SK-N-MC (cell line): ENCODE measurements at regions not wholly inside any gene's neighbourhood (a gene's known extent, or its start where the extent isn't known, plus 50 kb on each side); places are given as distances from the start of the nearest gene placed in this dataset.

Experiments used
- DNase-seq: peaks from one replicate; pipeline ENCODE4 v3.0.0-alpha.2; 2011; ENCODE audit warnings: low read depth, low spot score
- H3K27ac ChIP-seq: fragments of 200-600 bp; sonication (generic); 2 replicates; pipeline ENCODE4 v1.5.1; 2016; ENCODE audit warnings: mixed run types
- H3K36me3 ChIP-seq: fragments of 200-600 bp; sonication (generic); 2 replicates; pipeline ENCODE4 v1.6.1; 2017; ENCODE audit warnings: antibody characterized with exemption, low read length, mixed read lengths; ENCODE audit not compliant: insufficient read depth
- H3K4me3 ChIP-seq: fragments of 200-600 bp; sonication (generic); 2 replicates; pipeline ENCODE4 v1.5.1; 2016
- H3K9ac ChIP-seq: fragments of 200-600 bp; sonication (generic); 2 replicates; pipeline ENCODE4 v1.8.0; 2017; ENCODE audit warnings: mixed run types, mixed read lengths; ENCODE audit not compliant: insufficient read length
- H3K9me3 ChIP-seq: fragments of 200-600 bp; sonication (generic); 2 replicates; pipeline ENCODE4 v1.6.1; 2017; ENCODE audit warnings: low read depth, mild to moderate bottlenecking, antibody characterized with exemption, low read length, moderate library complexity, mixed read lengths
- EZH2 ChIP-seq: fragments of 200-600 bp; sonication (generic); IDR thresholded peaks from one replicate; pipeline ENCODE4 v1.6.1; 2017; ENCODE audit warnings: antibody characterized with exemption
- FOXP2 ChIP-seq: optimal IDR thresholded peaks from 2 replicates; pipeline ENCODE3; 2011; ENCODE audit warnings: mild to moderate bottlenecking, moderate library complexity; ENCODE audit not compliant: insufficient read depth; ENCODE audit errors: extremely low read length, control extremely low read depth
- POLR2AphosphoS5 ChIP-seq: IDR thresholded peaks from 2 replicates; pipeline ENCODE4 v1.6.1; 2012; ENCODE audit warnings: mild to moderate bottlenecking, low read depth, low read length, borderline replicate concordance

GRCh38 chr6:132902901-132903300 lies 88.5 kb downstream of the RPS12 start:
- TF ChIP-seq EZH2 (no peak), FOXP2 (no peak), POLR2AphosphoS5 (no peak)

DNA sequence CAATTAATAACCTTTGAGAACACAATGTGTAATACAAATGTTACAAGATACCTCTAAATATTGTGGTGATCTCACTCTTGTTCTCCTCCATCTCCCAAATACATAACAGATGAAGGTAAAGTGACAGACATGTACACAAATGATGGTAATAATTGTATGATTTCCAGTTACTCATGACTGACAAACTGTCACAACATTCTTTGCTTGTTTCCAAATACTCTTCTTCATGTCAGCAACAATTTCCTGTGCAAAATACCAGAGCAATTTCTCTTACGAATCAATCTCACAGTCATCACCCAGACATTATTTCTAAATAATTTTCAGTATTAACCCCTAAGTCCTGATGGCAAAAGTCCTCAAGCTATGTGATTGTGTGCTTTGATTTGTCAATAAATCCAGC lies 92.9 kb downstream of the RPS12 start:
- Histone ChIP-seq H3K9me3 (no peaks in the 10 kb centered on the region), H3K27ac (no peak overlapping the region), H3K9ac (no peak overlapping the region), H3K36me3 (no peaks in the 10 kb centered on the region), H3K4me3 (no peak overlapping the region)
- TF ChIP-seq FOXP2 (no peak), POLR2AphosphoS5 (no peak), EZH2 (no peak)
- DNase-seq, result no peak

More at GRCh38 chr6:132902901-132903300, 88.5 kb downstream of the RPS12 start:
- no peak for DNase-seq
- Histone ChIP-seq H3K27ac (no peak overlapping the region), H3K9ac (no peak overlapping the region), H3K4me3 (no peak overlapping the region), H3K9me3 (no peaks in the 10 kb centered on the region), H3K36me3 (no peaks in the 10 kb centered on the region)

DNA sequence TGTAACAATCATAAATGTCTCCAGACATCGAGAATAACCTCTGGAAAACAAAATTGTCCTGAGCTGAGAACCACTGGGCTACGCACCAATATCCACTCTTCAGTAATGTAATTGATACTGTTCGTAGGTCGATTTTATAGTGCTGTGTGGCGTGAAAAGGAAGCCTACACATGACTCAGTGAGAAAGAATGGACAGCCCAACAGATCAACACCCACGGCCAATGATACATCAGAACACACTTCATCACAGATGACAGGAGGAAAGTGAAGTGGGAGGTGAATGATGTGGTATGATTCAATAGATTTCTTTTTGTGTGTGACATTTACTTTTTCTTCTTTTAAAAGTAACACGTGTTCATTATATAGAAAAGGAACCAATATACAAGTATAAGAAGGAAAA lies 93.5 kb downstream of the RPS12 start:
- Histone ChIP-seq H3K9me3 (no peaks in the 10 kb centered on the region), H3K36me3 (no peaks in the 10 kb centered on the region), H3K4me3 (no peak overlapping the region), H3K27ac (no peak overlapping the region), H3K9ac (no peak overlapping the region)
- no peak for DNase-seq
- TF ChIP-seq POLR2AphosphoS5 (no peak), FOXP2 (no peak), EZH2 (no peak)

DNA sequence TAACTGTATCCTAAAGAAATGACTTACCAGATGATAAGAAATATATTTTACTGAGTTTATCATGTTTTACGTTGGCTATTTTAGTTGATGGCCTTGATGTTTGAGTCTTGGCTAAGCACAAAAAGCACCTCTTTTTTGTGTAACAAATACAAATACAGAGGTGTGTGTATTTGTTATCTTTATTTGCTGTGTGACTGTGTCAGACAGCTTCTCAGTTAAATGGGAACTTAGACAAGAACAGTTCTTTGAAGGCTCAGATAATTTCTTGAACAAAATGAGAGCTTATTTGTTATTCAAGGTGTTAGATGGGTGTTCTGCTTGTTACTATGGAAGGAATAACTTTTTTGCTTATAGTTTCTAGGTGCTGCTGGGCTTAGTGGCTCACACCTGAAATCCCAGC lies 95.4 kb downstream of the RPS12 start:
- TF ChIP-seq POLR2AphosphoS5 (no peak), EZH2 (no peak)
- no peaks in the 10 kb centered on the region for H3K36me3 ChIP-seq
- no peak overlapping the region for H3K4me3 ChIP-seq
- H3K9me3 ChIP-seq, result no peaks in the 10 kb centered on the region
- no peak for DNase-seq
- H3K9ac ChIP-seq, result no peak overlapping the region
- H3K27ac ChIP-seq, result no peak overlapping the region

DNA sequence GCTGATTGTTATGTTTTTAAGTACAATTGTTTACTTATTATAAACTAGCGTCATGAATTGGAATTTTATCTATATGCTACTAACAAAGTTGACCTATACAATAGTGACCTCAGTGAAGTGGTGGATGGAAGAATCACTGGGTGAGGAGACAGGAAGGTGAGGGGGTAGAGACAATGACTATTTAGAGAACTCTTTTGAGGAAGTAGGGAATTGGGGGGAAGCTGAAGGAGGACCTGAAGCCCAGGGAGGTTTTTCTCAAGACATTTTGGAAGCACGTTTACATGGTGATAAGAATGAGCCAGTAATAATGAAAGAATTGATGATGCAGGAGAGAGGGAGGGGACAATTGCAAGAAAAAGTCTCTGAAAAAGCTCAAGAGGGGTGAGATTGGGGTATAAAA lies 96.4 kb downstream of the RPS12 start:
- no peak overlapping the region for H3K27ac ChIP-seq
- DNase-seq, result no peak
- H3K4me3 ChIP-seq, result no peak overlapping the region
- H3K9ac ChIP-seq, result no peak overlapping the region
- H3K36me3 ChIP-seq, result no peaks in the 10 kb centered on the region
- no peaks in the 10 kb centered on the region for H3K9me3 ChIP-seq
- TF ChIP-seq FOXP2 (no peak), EZH2 (no peak), POLR2AphosphoS5 (no peak)

DNA sequence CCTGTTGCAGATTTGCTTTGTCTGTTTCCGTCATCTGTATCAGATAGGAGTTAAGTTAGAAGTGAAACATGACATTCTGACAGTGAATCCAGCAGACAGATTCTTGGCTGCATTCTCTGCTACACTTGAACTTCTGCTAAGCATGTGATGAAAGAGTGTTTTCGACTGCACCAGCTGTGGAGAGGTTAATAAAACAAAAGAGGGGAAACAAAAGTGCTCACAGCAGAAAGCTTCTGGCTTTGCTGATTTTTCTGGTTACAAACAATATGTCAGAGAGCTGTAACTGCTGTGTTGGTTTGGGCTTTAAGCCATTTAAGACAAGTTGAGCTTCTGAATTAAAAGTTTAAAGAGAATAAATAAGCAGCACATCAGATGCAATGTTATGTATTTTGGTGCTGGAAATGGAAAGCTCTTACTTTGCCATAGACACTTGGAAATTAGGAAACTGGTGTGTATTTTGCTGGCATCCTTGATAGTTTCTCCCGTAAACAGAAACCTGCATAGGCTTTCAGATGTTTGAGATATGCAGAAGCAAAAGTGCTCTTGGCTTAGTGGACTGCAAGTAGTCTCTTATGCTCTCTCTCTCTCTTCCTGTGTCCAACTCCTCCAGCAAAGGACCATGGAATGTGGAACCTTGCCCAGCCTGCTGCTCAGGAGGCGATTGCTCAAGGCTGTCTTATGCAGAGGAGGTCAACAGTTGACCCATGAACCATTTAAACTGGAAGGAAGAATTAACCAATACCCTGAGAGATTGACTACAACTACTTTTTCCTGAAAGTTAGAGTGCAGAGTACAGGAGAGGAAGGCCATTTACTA lies 104.9 kb downstream of the RPS12 start:
- DNase-seq, result no peak
- H3K9ac ChIP-seq, result no peak overlapping the region
- H3K27ac ChIP-seq, result no peak overlapping the region
- no peaks in the 10 kb centered on the region for H3K9me3 ChIP-seq
- TF ChIP-seq EZH2 (no peak), POLR2AphosphoS5 (no peak), FOXP2 (no peak)
- no peak overlapping the region for H3K4me3 ChIP-seq
- no peaks in the 10 kb centered on the region for H3K36me3 ChIP-seq

GRCh38 chr6:132927713-132928112 lies 113.3 kb downstream of the RPS12 start:
- TF ChIP-seq EZH2 (no peak), FOXP2 (no peak), POLR2AphosphoS5 (no peak)
- H3K9ac ChIP-seq, result no peak overlapping the region
- no peak for DNase-seq

DNA sequence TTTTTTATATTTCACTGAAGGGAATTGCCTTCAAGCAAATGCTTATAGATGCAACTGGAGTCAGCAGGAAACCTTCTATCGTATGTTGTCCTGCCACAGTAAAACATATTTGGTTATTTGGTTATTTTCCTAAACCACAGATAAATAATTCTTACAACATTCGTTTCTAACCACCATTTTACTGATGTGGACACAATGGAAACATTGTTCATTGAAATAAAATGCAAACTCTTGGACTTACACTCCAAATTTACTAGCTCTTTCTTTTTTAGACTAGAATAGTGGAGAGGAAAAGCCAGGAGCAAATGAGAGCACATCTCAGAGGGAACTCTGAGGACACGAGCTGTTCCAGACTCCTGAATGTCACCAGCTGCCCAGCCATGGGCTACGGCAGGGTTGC lies 114.8 kb downstream of the RPS12 start:
- H3K27ac ChIP-seq, result no peak overlapping the region
- H3K9ac ChIP-seq, result no peak overlapping the region
- no peak for DNase-seq
- H3K4me3 ChIP-seq, result no peak overlapping the region
- TF ChIP-seq EZH2 (no peak), POLR2AphosphoS5 (no peak), FOXP2 (no peak)
- H3K36me3 ChIP-seq, result no peaks in the 10 kb centered on the region
- no peaks in the 10 kb centered on the region for H3K9me3 ChIP-seq

More at GRCh38 chr6:132927713-132928112, 113.3 kb downstream of the RPS12 start:
- Histone ChIP-seq H3K27ac (no peak overlapping the region), H3K4me3 (no peak overlapping the region), H3K9me3 (no peaks in the 10 kb centered on the region), H3K36me3 (no peaks in the 10 kb centered on the region)

DNA sequence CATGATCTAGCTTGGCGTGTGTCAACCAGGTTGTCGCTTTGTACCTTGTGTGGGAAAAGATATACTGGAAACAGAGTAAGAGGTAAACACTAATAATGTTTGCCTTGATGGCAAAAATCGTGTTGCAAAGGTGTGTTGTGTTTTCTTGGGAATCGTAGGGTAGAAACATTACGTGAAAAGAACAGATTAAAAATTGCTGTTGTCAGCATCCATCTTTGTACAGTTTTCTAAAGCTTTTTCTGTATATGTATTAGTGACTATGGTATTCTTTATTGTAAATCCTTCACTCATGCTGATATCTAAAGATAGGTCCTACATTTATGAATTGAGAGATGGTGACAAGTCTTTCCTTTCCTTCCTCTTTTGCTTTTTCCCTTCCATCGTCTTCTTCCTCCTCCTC lies 116.9 kb downstream of the RPS12 start:
- H3K27ac ChIP-seq, result no peak overlapping the region
- no peak overlapping the region for H3K4me3 ChIP-seq
- H3K36me3 ChIP-seq, result no peaks in the 10 kb centered on the region
- no peaks in the 10 kb centered on the region for H3K9me3 ChIP-seq
- no peak for TF ChIP-seq POLR2AphosphoS5
- no peak for TF ChIP-seq FOXP2
- TF ChIP-seq EZH2, result no peak
- no peak for DNase-seq
- no peak overlapping the region for H3K9ac ChIP-seq
